GM12872 (cell line): ENCODE measurements at regions not wholly inside any gene's neighbourhood (a gene's known extent, or its start where the extent isn't known, plus 50 kb on each side); places are given as distances from the start of the nearest gene placed in this dataset.

Source experiments
- TF ChIP-seq, protein P1 (sequence below): IDR thresholded peaks from 3 replicates; pipeline ENCODE4 v1.5.1; 2011; ENCODE audit warnings: low read depth, mild to moderate bottlenecking, low read length, moderate library complexity; ENCODE audit not compliant: insufficient read depth

DNA sequence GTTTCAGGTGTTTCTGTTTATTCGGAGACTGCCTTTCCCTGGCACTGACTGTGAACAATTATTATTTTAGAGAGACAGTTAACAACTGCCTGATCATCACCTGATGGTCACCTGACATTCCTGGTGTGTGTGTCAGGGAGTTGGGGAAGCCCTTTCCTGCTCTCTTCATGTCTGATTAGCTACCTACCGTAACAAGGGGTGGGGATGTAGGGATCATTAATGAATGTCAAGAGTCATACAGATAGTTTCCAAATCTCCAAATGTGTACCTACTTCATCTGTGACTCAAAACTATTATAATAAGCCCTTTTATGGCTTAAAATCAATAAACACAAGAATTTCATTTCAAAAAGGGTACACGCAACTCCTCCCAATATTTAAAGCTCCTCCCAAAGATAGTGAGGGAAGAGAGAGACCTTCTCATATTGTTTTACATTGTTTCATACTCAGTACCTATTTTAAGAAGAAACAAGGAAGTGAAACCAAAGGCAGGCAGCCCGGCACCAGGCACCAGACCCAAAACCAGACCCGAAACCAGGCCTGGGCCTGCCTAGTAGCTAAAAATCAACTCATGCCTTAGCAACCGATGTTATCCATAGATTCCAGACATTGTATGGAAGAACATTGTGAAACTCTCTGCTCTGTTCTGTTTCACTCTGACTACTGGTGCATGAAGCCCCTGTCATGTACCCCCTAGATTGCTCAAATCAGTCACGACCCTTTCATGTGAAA, 844.9 kb upstream of the ALCAM start:
- TF ChIP-seq, protein P1, sequence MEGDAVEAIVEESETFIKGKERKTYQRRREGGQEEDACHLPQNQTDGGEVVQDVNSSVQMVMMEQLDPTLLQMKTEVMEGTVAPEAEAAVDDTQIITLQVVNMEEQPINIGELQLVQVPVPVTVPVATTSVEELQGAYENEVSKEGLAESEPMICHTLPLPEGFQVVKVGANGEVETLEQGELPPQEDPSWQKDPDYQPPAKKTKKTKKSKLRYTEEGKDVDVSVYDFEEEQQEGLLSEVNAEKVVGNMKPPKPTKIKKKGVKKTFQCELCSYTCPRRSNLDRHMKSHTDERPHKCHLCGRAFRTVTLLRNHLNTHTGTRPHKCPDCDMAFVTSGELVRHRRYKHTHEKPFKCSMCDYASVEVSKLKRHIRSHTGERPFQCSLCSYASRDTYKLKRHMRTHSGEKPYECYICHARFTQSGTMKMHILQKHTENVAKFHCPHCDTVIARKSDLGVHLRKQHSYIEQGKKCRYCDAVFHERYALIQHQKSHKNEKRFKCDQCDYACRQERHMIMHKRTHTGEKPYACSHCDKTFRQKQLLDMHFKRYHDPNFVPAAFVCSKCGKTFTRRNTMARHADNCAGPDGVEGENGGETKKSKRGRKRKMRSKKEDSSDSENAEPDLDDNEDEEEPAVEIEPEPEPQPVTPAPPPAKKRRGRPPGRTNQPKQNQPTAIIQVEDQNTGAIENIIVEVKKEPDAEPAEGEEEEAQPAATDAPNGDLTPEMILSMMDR, result no peak

DNA sequence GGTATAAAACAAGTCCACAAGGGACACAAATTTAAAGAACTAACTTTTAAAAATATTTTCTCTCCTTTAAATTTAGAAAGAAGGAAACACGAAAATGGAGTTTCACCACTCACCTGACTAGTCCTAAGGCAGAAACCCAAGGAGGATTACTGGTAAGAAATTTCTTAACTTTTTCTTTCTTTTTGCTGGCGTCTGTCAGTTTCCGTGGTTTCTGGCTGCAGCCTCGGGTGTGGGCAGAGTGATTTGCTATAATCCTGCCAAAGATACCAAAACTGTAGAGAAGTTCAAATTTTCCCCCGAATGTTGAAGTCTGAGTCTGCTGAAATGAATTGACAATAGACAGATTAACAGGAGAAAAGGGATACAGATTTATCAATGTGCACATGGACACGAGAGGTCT, 843.6 kb upstream of the ALCAM start:
- TF ChIP-seq, protein P1, result no peak

DNA sequence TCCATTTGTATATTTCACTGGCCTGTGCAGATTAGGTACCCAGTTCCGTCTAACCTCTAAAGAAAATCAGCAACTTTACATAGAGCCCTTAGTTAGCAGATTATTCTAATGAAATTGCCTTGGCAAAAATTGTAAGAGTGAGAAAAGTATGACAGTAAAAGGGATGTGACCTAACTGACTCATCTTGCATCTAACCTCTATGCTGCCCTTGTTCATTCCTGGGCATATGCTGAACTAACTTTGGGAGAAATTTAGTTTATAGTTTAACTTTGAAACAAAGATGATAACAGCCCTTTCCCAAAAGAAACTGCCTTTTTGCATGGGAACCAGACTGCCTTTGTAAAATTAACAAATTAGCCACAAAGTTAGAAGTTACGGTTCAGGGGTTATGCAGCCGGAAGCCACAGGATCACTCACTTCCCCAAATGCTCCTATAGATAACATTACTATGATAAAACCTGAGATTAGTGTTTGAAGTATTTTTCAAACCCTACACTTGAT, 839.8 kb upstream of the ALCAM start:
- TF ChIP-seq, protein P1, result no peak

DNA sequence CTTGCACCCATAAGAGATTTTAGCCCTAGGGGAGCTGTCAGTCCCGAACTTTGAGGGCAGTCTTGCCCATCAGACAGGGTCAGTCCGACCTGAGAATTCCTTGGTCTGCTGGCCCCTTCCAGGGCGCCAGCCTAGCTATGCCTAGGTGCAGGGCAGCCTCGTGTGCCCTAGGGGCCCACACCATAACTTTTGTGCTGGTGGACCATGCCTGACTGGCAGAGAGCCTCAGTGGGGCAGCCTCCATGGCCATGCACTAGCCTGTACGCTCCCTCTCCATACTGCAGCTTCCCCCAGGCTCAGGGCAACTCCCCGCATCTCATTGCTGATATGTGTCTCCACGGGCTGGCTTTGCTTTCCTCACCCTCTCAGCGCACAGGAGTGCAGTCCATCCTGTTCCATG, 835.8 kb upstream of the ALCAM start:
- TF ChIP-seq, protein P1, result no peak

DNA sequence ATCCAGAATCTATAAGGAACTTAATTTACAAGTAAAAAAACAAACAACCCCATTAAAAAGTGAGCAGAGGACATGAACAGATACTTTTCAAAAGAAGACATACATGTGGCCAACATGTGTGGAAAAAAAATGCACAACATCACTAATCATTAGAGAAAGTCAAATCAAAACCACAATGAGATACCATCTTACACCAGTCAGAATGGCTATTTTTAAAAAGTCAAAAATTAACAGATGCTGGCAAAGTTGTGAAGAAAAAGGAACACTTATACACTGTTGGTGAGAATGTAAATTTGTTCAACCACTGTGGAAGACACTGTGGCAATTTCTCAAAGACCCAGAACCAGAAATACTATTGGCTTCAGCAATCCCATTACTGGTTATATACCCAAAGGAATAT, 830.0 kb upstream of the ALCAM start:
- TF ChIP-seq, protein P1, result no peak

DNA sequence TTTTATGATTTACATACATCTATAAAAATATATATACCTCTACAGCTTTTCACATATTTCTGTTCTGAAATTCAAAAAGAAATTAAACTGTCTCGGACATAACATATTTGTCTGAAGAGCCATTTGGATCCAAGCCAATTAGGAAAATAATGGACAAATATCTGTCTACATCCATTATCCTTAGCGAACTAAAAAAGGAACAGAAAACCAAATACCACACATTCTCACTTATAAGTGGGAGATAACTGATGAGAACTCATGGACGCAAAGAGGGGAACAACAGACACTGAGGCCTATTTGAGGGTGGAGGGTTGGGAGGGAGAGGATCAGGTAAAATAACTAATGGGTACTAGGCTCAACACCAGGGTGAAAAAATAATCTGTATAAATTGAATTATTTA, 829.4 kb upstream of the ALCAM start:
- TF ChIP-seq, protein P1, result no peak

DNA sequence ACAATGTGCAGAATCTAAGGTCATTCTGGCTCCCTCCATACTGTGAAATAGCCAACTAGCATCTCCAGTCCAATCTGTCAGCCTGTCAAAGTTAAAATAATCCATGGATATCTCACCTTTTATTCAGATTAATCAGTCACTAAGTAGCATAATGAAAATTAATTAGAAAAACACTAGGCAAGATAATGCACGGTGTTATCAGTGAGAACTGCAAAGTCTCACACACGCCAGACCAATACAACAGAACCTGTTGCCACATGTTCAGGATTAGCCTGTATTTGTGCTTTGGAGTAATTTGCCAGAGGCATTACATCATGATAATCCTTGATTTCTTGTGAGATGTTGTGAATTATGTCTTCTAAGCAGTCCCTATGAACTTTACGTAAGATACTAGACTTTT, 820.4 kb upstream of the ALCAM start:
- TF ChIP-seq, protein P1, result no peak
